ENCODE measurements at regions not wholly inside any gene's neighbourhood (a gene's known extent, or its start where the extent isn't known, plus 50 kb on each side); places are given as distances from the start of the nearest gene placed in this dataset.

GRCh38 chr5:106755066-106755465 is 915.7 kb downstream of the EFNA5 start:
- H3K9ac ChIP-seq (ENCODE audit: extremely low read depth, low read length, poor library complexity, severe bottlenecking), result no peak overlapping the region
- Mint-ChIP-seq H3K4me3 (no peak overlapping the region), H3K27me3 (ENCODE audit: insufficient read depth) (no peaks in the 10 kb centered on the region), H3K36me3 (ENCODE audit: low read depth) (no peaks in the 10 kb centered on the region), H3K4me1 (peaks cover 9% of the 10 kb centered on the region), H3K27ac (no peak overlapping the region), H3K9me3 (no peaks in the 10 kb centered on the region)
- H3K27ac ChIP-seq (ENCODE audit: low read depth, low read length), result no peak overlapping the region
- H3K4me1 ChIP-seq (ENCODE audit: control insufficient read depth, insufficient read depth, low read length), result no peaks in the 10 kb centered on the region
- DNase-seq, result peak; percentile 73
- H3K36me3 ChIP-seq (ENCODE audit: control insufficient read depth, insufficient read depth, low read length), result no peaks in the 10 kb centered on the region
- no peak overlapping the region for H3K4me3 ChIP-seq (ENCODE audit: low read length)
- 23% methylated on average over 2 of the region's 2 CpGs; no CpG with 5 or more reads in 1 of the 2 experiments for WGBS, 2 experiments (ENCODE audit: insufficient coverage in 1 of 2, insufficient read length in 1 of 2)
- no peak for TF ChIP-seq CTCF (conservative IDR thresholded peaks at IDR 0.05)
- H3K9me3 ChIP-seq (ENCODE audit: control insufficient read depth, low read length), result no peaks in the 10 kb centered on the region
- no peaks in the 10 kb centered on the region for H3K27me3 ChIP-seq (ENCODE audit: control insufficient read depth, insufficient read depth, low read length, poor library complexity, severe bottlenecking)

DNA sequence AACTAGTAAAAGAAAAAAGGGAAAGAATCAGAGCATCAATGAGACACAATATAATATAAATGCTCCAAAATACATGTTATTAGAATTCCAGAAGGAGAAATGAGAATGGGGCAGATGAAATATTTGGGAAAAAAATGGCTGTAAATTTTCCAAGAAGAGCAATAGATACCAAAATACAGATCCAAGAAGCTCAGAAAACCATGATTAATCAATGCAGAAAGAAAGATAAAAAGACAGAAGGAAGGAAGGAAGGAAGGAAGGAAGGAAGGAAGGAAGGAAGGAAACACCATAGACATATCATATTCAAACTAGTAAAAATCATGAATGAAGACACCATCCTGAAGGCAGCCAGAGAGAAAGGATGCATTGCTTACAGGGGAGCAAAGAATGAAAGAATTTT is 920.9 kb downstream of the EFNA5 start:
- H3K27me3 ChIP-seq (ENCODE audit: control insufficient read depth, insufficient read depth, low read length, poor library complexity, severe bottlenecking), result no peaks in the 10 kb centered on the region
- no peaks in the 10 kb centered on the region for H3K9me3 ChIP-seq (ENCODE audit: control insufficient read depth, low read length)
- Mint-ChIP-seq H3K4me3 (no peak overlapping the region), H3K27ac (no peak overlapping the region), H3K9me3 (no peaks in the 10 kb centered on the region), H3K4me1 (peaks cover 2% of the 10 kb centered on the region), H3K36me3 (ENCODE audit: low read depth) (no peaks in the 10 kb centered on the region), H3K27me3 (ENCODE audit: insufficient read depth) (no peaks in the 10 kb centered on the region)
- no peaks in the 10 kb centered on the region for H3K36me3 ChIP-seq (ENCODE audit: control insufficient read depth, insufficient read depth, low read length)
- TF ChIP-seq CTCF (conservative IDR thresholded peaks at IDR 0.05), result no peak
- H3K9ac ChIP-seq (ENCODE audit: extremely low read depth, low read length, poor library complexity, severe bottlenecking), result no peak overlapping the region
- H3K27ac ChIP-seq (ENCODE audit: low read depth, low read length), result no peak overlapping the region
- no peaks in the 10 kb centered on the region for H3K4me1 ChIP-seq (ENCODE audit: control insufficient read depth, insufficient read depth, low read length)
- no peak overlapping the region for H3K4me3 ChIP-seq (ENCODE audit: low read length)
- no peak for DNase-seq

DNA sequence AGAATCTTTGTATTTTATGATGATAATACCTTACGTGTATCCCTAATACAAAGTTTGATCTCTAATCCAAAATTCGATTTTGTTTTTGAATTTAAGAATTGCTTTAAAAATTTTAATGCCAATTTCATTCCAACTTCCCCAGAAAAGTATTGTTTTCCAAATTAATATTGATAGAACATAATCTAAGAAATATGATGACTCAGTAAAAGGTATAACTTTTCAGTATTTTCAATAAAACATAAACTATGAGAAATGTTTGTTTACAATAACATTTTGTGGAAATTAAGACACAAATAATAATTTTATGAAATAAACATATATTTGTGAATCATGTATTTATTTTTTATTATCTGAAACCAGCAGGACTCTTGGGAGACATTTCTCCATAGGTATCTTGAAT is 931.6 kb downstream of the EFNA5 start:
- Histone ChIP-seq H3K9me3 (ENCODE audit: control insufficient read depth, low read length) (no peaks in the 10 kb centered on the region), H3K27me3 (ENCODE audit: control insufficient read depth, insufficient read depth, low read length, poor library complexity, severe bottlenecking) (no peaks in the 10 kb centered on the region), H3K36me3 (ENCODE audit: control insufficient read depth, insufficient read depth, low read length) (no peaks in the 10 kb centered on the region), H3K9ac (ENCODE audit: extremely low read depth, low read length, poor library complexity, severe bottlenecking) (no peak overlapping the region), H3K4me1 (ENCODE audit: control insufficient read depth, insufficient read depth, low read length) (no peaks in the 10 kb centered on the region), H3K4me3 (ENCODE audit: low read length) (no peak overlapping the region), H3K27ac (ENCODE audit: low read depth, low read length) (no peak overlapping the region)
- no peaks in the 10 kb centered on the region for H3K36me3 Mint-ChIP-seq (ENCODE audit: low read depth)
- H3K4me1 Mint-ChIP-seq, result no peaks in the 10 kb centered on the region
- no peak overlapping the region for H3K27ac Mint-ChIP-seq
- no peaks in the 10 kb centered on the region for H3K27me3 Mint-ChIP-seq (ENCODE audit: insufficient read depth)
- peaks cover 9% of the 10 kb centered on the region for H3K9me3 Mint-ChIP-seq
- no peak overlapping the region for H3K4me3 Mint-ChIP-seq
- 82% methylated on average over 2 of the region's 2 CpGs; no CpG with 5 or more reads in 1 of the 2 experiments for WGBS, 2 experiments (ENCODE audit: insufficient coverage in 1 of 2, insufficient read length in 1 of 2)
- no peak for DNase-seq
- no peak for TF ChIP-seq CTCF (conservative IDR thresholded peaks at IDR 0.05)

All from endodermal cell (in vitro differentiated cells).